H1 (cell line): ENCODE measurements at regions not wholly inside any gene's neighbourhood (a gene's known extent, or its start where the extent isn't known, plus 50 kb on each side); places are given as distances from the start of the nearest gene placed in this dataset.

Experiments
- CTCF ChIA-PET: fragments of 300-600 bp; sonication (Branson Sonifier 250); formaldehyde crosslinking; loops from one replicate; lab custom pipeline; 2021; ENCODE audit not compliant: partially characterized antibody; lab: Charles Lee
- POLR2A ChIA-PET: fragments of 300-600 bp; sonication (Branson Sonifier 250); formaldehyde crosslinking; loops from one replicate; lab custom pipeline; 2021; ENCODE audit warnings: inconsistent platforms; ENCODE audit not compliant: partially characterized antibody; lab: Charles Lee
- DNase-seq, 2 experiments: peaks; one replicate each; pipeline versions ENCODE4 v3.0.0 to v3.0.0-alpha.2; 2010 to 2022; ENCODE audit warnings: low spot score in 2 of 2, low read depth in 1 of 2, mixed read lengths in 1 of 2
- FAIRE-seq: peaks from 2 replicates; lab custom pipeline; 2011; peaks lifted over from hg19 to GRCh38; lab: Jason Lieb, UNC
- H2AFZ ChIP-seq: 2 replicates; pipeline ENCODE4 v1.8.1; 2012; ENCODE audit warnings: low read length, inconsistent platforms
- H2AK5ac ChIP-seq: 2 replicates; pipeline ENCODE4 v1.6.1; 2013; ENCODE audit warnings: low read depth, low read length
- H2BK120ac ChIP-seq: replicated peaks from 2 replicates; pipeline ENCODE3; 2013; ENCODE audit warnings: low read depth, low read length, inconsistent platforms
- H2BK12ac ChIP-seq: 2 replicates; pipeline ENCODE4 v1.6.1; 2013; ENCODE audit warnings: low read depth, low read length
- H2BK15ac ChIP-seq: 2 replicates; pipeline ENCODE4 v1.6.1; 2013; ENCODE audit warnings: low read length
- H2BK20ac ChIP-seq: 2 replicates; pipeline ENCODE4 v1.6.1; 2013; ENCODE audit warnings: low read length
- H2BK5ac ChIP-seq: 2 replicates; pipeline ENCODE4 v1.6.1; 2013; ENCODE audit warnings: low read depth, low read length
- H3K14ac ChIP-seq: 2 replicates; pipeline ENCODE4 v1.6.1; 2013; ENCODE audit warnings: inconsistent platforms; ENCODE audit not compliant: insufficient read length
- H3K18ac ChIP-seq: 2 replicates; pipeline ENCODE4 v1.6.1; 2013; ENCODE audit warnings: low read length; ENCODE audit errors: extremely low read depth
- H3K23ac ChIP-seq: 2 replicates; pipeline ENCODE4 v1.6.1; 2013; ENCODE audit warnings: inconsistent platforms; ENCODE audit not compliant: insufficient read length
- H3K23me2 ChIP-seq: 2 replicates; pipeline ENCODE4 v1.6.1; 2013; ENCODE audit warnings: low read depth, low read length
- H3K27ac ChIP-seq: 2 replicates; pipeline ENCODE4 v1.6.1; 2011; ENCODE audit warnings: low read depth, low read length, inconsistent platforms
- H3K27me3 ChIP-seq, 4 experiments: replicated peaks in 1 of 4; 1 replicate in 1 of 4; 2 replicates in 3 of 4; pipeline versions ENCODE4 v1.6.1 to v1.8.1; 2011 to 2013; ENCODE audit warnings: low read length in 3 of 4, mild to moderate bottlenecking in 3 of 4, inconsistent platforms in 2 of 4, mixed read lengths in 2 of 4, moderate library complexity in 1 of 4; ENCODE audit not compliant: control insufficient read depth in 3 of 4, insufficient read depth in 3 of 4; ENCODE audit errors: extremely low read depth in 1 of 4
- H3K36me3 ChIP-seq, 4 experiments: 2 replicates each; pipeline versions ENCODE4 v1.6.1 to v1.8.1; 2011 to 2013; ENCODE audit warnings: mild to moderate bottlenecking in 4 of 4, low read length in 3 of 4, moderate library complexity in 2 of 4, control low read depth in 1 of 4, inconsistent platforms in 1 of 4; ENCODE audit not compliant: insufficient read depth in 4 of 4, control insufficient read depth in 2 of 4
- H3K4ac ChIP-seq: replicated peaks from 2 replicates; pipeline ENCODE3; 2013; ENCODE audit warnings: low read length, low read depth, mixed read lengths, inconsistent platforms; ENCODE audit not compliant: insufficient read length
- H3K4me1 ChIP-seq, 4 experiments: replicated peaks in 1 of 4; 1 replicate in 1 of 4; 2 replicates in 3 of 4; pipeline versions ENCODE4 v1.6.1 to v1.8.1; 2011 to 2013; ENCODE audit warnings: low read length in 3 of 4, inconsistent platforms in 2 of 4, mixed read lengths in 1 of 4; ENCODE audit not compliant: insufficient read depth in 4 of 4, control insufficient read depth in 3 of 4
- H3K4me2 ChIP-seq, 2 experiments: 2 replicates each; pipeline versions ENCODE4 v1.6.1 to v1.8.1; 2011 to 2013; ENCODE audit warnings: low read depth in 2 of 2, low read length in 2 of 2, control low read depth in 1 of 2, inconsistent platforms in 1 of 2, mild to moderate bottlenecking in 1 of 2; ENCODE audit not compliant: insufficient read depth in 1 of 2
- H3K4me3 ChIP-seq, 4 experiments: fragments of 200-600, 300-600 bp in 1 of 4; sonication (generic), shearing (Covaris generic), sonication (Bioruptor Twin) in 1 of 4; 2 replicates each; pipeline versions ENCODE4 v1.5.1 to v1.8.1; 2011 to 2016; ENCODE audit warnings: low read length in 4 of 4, low read depth in 3 of 4, control low read depth in 2 of 4, inconsistent platforms in 2 of 4, mild to moderate bottlenecking in 2 of 4, mixed read lengths in 1 of 4, moderate library complexity in 1 of 4; ENCODE audit not compliant: insufficient read depth in 2 of 4; ENCODE audit errors: extremely low read depth in 1 of 4
- H3K56ac ChIP-seq: replicated peaks from 2 replicates; pipeline ENCODE3; 2013; ENCODE audit warnings: low read depth, mild to moderate bottlenecking, mixed read lengths, low read length, inconsistent platforms; ENCODE audit not compliant: insufficient read length
- H3K79me1 ChIP-seq: 2 replicates; pipeline ENCODE4 v1.6.1; 2013; ENCODE audit warnings: low read depth, low read length, control low read depth
- H3K79me2 ChIP-seq, 2 experiments: 2 replicates each; pipeline versions ENCODE4 v1.6.1 to v1.8.1; 2012 to 2013; ENCODE audit warnings: low read length in 2 of 2, mild to moderate bottlenecking in 2 of 2, inconsistent platforms in 1 of 2; ENCODE audit not compliant: insufficient read depth in 2 of 2, control insufficient read depth in 1 of 2
- H3K9ac ChIP-seq, 4 experiments: replicated peaks in 1 of 4; 1 replicate in 1 of 4; 2 replicates in 3 of 4; pipeline versions ENCODE4 v1.6.1 to v1.8.1; 2011 to 2013; ENCODE audit warnings: low read depth in 3 of 4, low read length in 3 of 4, control low read depth in 2 of 4, mild to moderate bottlenecking in 2 of 4, moderate library complexity in 2 of 4, inconsistent platforms in 1 of 4; ENCODE audit errors: extremely low read depth in 1 of 4
- H3K9me3 ChIP-seq, 2 experiments: 2 replicates each; pipeline versions ENCODE4 v1.6.1 to v1.8.1; 2012 to 2013; ENCODE audit warnings: mild to moderate bottlenecking in 2 of 2, moderate library complexity in 2 of 2, control low read depth in 1 of 2, inconsistent platforms in 1 of 2, low read depth in 1 of 2, low read length in 1 of 2, mixed read lengths in 1 of 2; ENCODE audit not compliant: insufficient read depth in 2 of 2
- H4K20me1 ChIP-seq, 2 experiments: replicated peaks in 1 of 2; 2 replicates each; pipeline versions ENCODE3 to v1.8.1; 2011 to 2013; ENCODE audit warnings: inconsistent platforms in 2 of 2, low read length in 2 of 2, mild to moderate bottlenecking in 1 of 2; ENCODE audit not compliant: insufficient read depth in 2 of 2, control insufficient read depth in 1 of 2
- H4K5ac ChIP-seq: 2 replicates; pipeline ENCODE4 v1.6.1; 2013; ENCODE audit warnings: low read length, low read depth, mixed read lengths, inconsistent platforms; ENCODE audit not compliant: insufficient read length
- H4K8ac ChIP-seq: 2 replicates; pipeline ENCODE4 v1.8.0; 2013; ENCODE audit warnings: mild to moderate bottlenecking, moderate library complexity, low read length, inconsistent platforms; ENCODE audit not compliant: insufficient read depth; ENCODE audit errors: extremely low read depth
- H4K91ac ChIP-seq: replicated peaks from 2 replicates; pipeline ENCODE3; 2013; ENCODE audit warnings: low read length, mixed read lengths, inconsistent platforms; ENCODE audit not compliant: insufficient read length
- BRCA1 ChIP-seq: IDR thresholded peaks from 2 replicates; pipeline ENCODE4 v1.6.1; 2012; ENCODE audit warnings: low read depth, low read length, improper control_type of control experiment
- CEBPB ChIP-seq: IDR thresholded peaks from 2 replicates; pipeline ENCODE4 v1.6.1; 2012; ENCODE audit warnings: low read depth, low read length
- EP300 ChIP-seq, 2 experiments: IDR thresholded peaks; 1 replicate in 1 of 2; 2 replicates in 1 of 2; pipeline ENCODE4 v1.6.1; 2011 to 2012; ENCODE audit warnings: low read depth in 2 of 2, low read length in 2 of 2, mild to moderate bottlenecking in 2 of 2, borderline replicate concordance in 1 of 2, inconsistent platforms in 1 of 2, moderate library complexity in 1 of 2
- EZH2 ChIP-seq: fragments of 200-600 bp; sonication (generic); IDR thresholded peaks from 2 replicates; pipeline ENCODE4 v1.7.1; 2012; ENCODE audit warnings: low read depth, mild to moderate bottlenecking, moderate library complexity, low read length, inconsistent platforms; ENCODE audit not compliant: severe bottlenecking
- MAFK ChIP-seq: IDR thresholded peaks from 2 replicates; pipeline ENCODE4 v1.6.1; 2012; ENCODE audit warnings: low read depth, mild to moderate bottlenecking, improper control_type of control experiment, low read length
- PHF8 ChIP-seq: fragments of 200-600 bp; sonication (generic); conservative IDR thresholded peaks from 2 replicates; pipeline ENCODE4 v1.7.1; 2012; ENCODE audit warnings: low read depth, mild to moderate bottlenecking, inconsistent platforms, low read length, moderate library complexity
- POLR2AphosphoS5 ChIP-seq: IDR thresholded peaks from 2 replicates; pipeline ENCODE4 v1.6.1; 2011; ENCODE audit warnings: low read depth, low read length
- RAD21 ChIP-seq, 2 experiments: IDR thresholded peaks in 1 of 2; conservative IDR thresholded peaks in 1 of 2; 2 replicates each; pipeline ENCODE4 v1.6.1; 2011; ENCODE audit warnings: low read depth in 2 of 2, low read length in 2 of 2, improper control_type of control experiment in 1 of 2, inconsistent platforms in 1 of 2, mild to moderate bottlenecking in 1 of 2, moderate library complexity in 1 of 2
- RNF2 ChIP-seq: fragments of 200-900, 300-1000 bp; sonication (generic); IDR thresholded peaks from 2 replicates; pipeline ENCODE4 v1.7.1; 2016; ENCODE audit warnings: borderline replicate concordance, low read depth, mild to moderate bottlenecking, antibody characterized with exemption, low read length; ENCODE audit not compliant: poor library complexity, severe bottlenecking; ENCODE audit errors: missing control alignments
- SIN3A ChIP-seq, 2 experiments: IDR thresholded peaks in 1 of 2; conservative IDR thresholded peaks in 1 of 2; 2 replicates each; pipeline ENCODE4 v1.6.1; 2011 to 2012; ENCODE audit warnings: low read length in 2 of 2, improper control_type of control experiment in 1 of 2, low read depth in 1 of 2, mild to moderate bottlenecking in 1 of 2
- SRF ChIP-seq: IDR thresholded peaks from 2 replicates; pipeline ENCODE4 v1.6.1; 2011; ENCODE audit warnings: mild to moderate bottlenecking, low read depth, low read length, moderate library complexity
- WGBS, 2 experiments: shearing (Covaris generic) in 1 of 2; methylation state at CpG; one replicate each; pipeline versions ENCODE4 v1.1.6 to v1.1.7; 2013 to 2015; ENCODE audit warnings: low lambda C conversion rate in 2 of 2, mixed read lengths in 2 of 2, inconsistent platforms in 1 of 2, low coverage in 1 of 2, missing lambda C conversion rate in 1 of 2; ENCODE audit not compliant: insufficient replicate concordance in 2 of 2, insufficient coverage in 1 of 2, insufficient read length in 1 of 2; ENCODE audit errors: extremely low coverage in 1 of 2, missing lambda C conversion rate in 1 of 2; 5-methylcytosine and 5-hydroxymethylcytosine counted together
- TF ChIP-seq, protein P1 (sequence below): IDR thresholded peaks from 2 replicates; pipeline ENCODE4 v1.6.1; 2012; ENCODE audit warnings: low read length, inconsistent platforms

DNA sequence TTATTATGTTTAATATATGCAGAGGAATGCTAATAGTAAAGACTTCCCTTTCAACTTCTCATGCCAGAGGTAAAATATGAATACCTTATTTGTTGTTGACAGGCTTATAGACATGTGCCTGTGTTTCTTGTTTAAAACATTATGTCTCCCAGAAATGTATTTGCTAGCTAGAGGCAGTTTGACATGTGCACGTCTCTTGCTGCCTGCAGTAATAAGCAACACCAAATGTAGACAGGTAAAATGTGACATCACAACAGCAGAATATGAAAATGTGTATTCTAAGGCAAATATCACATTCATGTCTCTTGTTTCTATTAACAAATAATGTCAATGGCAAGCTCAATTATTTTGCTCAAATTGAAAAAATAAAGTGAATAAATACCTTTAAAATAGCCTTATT, 80.2 kb upstream of the NEGR1 start:
- Histone ChIP-seq H4K20me1 (no peaks in the 10 kb centered on the region), H4K5ac (no peak overlapping the region), H3K4me1 (no peaks in the 10 kb centered on the region), H3K4me3 (no peak overlapping the region), H4K91ac (no peak overlapping the region), H3K9ac (no peak overlapping the region), H3K27ac (no peak overlapping the region), H3K36me3 (no peaks in the 10 kb centered on the region), H3K9me3 (no peaks in the 10 kb centered on the region), H2BK120ac (no peak overlapping the region), H3K79me2 (no peaks in the 10 kb centered on the region), H3K27me3 (no peaks in the 10 kb centered on the region), H4K8ac (no peak overlapping the region), H3K79me1 (no peaks in the 10 kb centered on the region), H2BK5ac (no peak overlapping the region), H3K18ac (no peak overlapping the region), H3K4ac (no peak overlapping the region), H2BK15ac (no peak overlapping the region), H2AFZ (no peak overlapping the region), H3K23ac (no peak overlapping the region), H2BK12ac (no peak overlapping the region), H3K14ac (no peak overlapping the region), H2AK5ac (no peak overlapping the region), H3K4me2 (no peak overlapping the region), H3K23me2 (no peaks in the 10 kb centered on the region), H3K56ac (no peak overlapping the region), H2BK20ac (no peak overlapping the region)
- 91% methylated on average over 1 of the region's 1 CpG; no CpG with 5 or more reads in 1 of the 2 experiments for WGBS, 2 experiments
- DNase-seq (no peak), FAIRE-seq (no peak)
- ChIA-PET CTCF (no interaction called here), POLR2A (no interaction called here)
- TF ChIP-seq PHF8 (no peak), SRF (no peak), POLR2AphosphoS5 (no peak), MAFK (no peak), RNF2 (no peak), EZH2 (no peak), BRCA1 (no peak), CEBPB (no peak), SIN3A (conservative IDR thresholded peaks at IDR 0.05 in 1 of 2, IDR thresholded peaks at IDR 0.05 in 1 of 2; ENCODE audit: low read depth in 1 of 2, low read length in 2 of 2) (no peak), EP300 (IDR thresholded peaks at IDR 0.05; ENCODE audit: borderline replicate concordance in 1 of 2, low read depth in 2 of 2, low read length in 2 of 2) (no peak), RAD21 (IDR thresholded peaks at IDR 0.05 in 1 of 2, conservative IDR thresholded peaks at IDR 0.05 in 1 of 2; ENCODE audit: low read depth in 2 of 2, low read length in 2 of 2) (no peak)
- TF ChIP-seq, protein P1, sequence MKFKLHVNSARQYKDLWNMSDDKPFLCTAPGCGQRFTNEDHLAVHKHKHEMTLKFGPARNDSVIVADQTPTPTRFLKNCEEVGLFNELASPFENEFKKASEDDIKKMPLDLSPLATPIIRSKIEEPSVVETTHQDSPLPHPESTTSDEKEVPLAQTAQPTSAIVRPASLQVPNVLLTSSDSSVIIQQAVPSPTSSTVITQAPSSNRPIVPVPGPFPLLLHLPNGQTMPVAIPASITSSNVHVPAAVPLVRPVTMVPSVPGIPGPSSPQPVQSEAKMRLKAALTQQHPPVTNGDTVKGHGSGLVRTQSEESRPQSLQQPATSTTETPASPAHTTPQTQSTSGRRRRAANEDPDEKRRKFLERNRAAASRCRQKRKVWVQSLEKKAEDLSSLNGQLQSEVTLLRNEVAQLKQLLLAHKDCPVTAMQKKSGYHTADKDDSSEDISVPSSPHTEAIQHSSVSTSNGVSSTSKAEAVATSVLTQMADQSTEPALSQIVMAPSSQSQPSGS, result no peak
